ENCODE measurements at regions not wholly inside any gene's neighbourhood (a gene's known extent, or its start where the extent isn't known, plus 50 kb on each side); places are given as distances from the start of the nearest gene placed in this dataset.

DNA sequence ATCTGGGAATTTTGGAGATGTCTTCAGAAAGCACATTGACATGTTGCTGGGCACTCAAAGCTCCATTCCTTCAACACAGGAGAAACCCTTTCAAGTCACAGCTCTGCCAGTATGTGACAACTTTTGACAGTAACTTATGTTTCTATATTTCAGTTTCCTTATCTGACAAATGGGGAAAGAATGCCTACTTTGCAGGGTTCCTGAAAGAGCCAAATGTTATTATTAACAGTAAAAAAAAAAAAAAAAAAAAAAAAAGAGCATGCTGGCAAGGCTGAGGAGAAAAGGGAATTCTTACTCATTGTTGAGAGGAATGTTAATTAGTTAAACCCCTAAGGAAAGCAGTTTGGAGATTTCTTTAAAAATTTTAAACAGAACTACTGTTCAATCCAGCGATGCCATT is 272.5 kb upstream of the TGFBR2 start:
- CTCF ChIA-PET, result interaction anchor here (1.3 kb wide), 1 partner anchor 15 kb away, joined by 3 read pairs; no protein-coding TSS in a partner anchor
- TF ChIP-seq CTCF (IDR thresholded peaks at IDR 0.05; ENCODE audit: low read depth, low read length), result no peak
- DNase-seq (ENCODE audit: low read depth, low spot score), result no peak
- POLR2A ChIA-PET, result no interaction called here
- Histone ChIP-seq H3K27me3 (ENCODE audit: control insufficient read depth, insufficient read depth, low read length) (no peaks in the 10 kb centered on the region), H3K4me3 (ENCODE audit: low read depth, low read length) (no peak overlapping the region), H3K9me3 (ENCODE audit: control insufficient read depth, insufficient read depth, low read length) (no peaks in the 10 kb centered on the region), H3K27ac (ENCODE audit: low read depth, low read length) (no peak overlapping the region)

DNA sequence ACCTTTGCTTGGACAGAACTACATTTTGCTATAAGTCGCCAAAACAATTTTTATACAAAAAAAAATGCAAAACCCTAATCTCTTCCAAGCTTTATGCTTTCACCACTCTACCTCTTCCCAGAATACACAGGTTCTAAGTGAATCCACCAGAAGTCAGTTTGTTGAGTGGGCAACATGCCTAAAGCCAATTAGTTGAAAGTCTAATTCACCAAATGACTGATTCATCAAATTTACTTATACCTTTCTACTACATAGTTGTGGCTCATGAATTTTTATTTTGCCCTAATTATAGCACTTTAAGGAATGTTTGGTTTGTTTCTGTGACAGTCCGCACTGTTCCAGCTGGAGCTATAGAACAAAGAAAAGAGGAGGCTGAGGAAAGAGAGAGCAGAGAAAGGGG is 265.9 kb upstream of the TGFBR2 start:
- Histone ChIP-seq H3K27ac (ENCODE audit: low read depth, low read length) (no peak overlapping the region), H3K9me3 (ENCODE audit: control insufficient read depth, insufficient read depth, low read length) (no peaks in the 10 kb centered on the region), H3K4me3 (ENCODE audit: low read depth, low read length) (no peak overlapping the region), H3K27me3 (ENCODE audit: control insufficient read depth, insufficient read depth, low read length) (no peaks in the 10 kb centered on the region)
- TF ChIP-seq CTCF (IDR thresholded peaks at IDR 0.05; ENCODE audit: low read depth, low read length), result no peak
- CTCF ChIA-PET, result no interaction called here
- POLR2A ChIA-PET, result no interaction called here
- no peak for DNase-seq (ENCODE audit: low read depth, low spot score)

GRCh38 chr3:30341079-30341478 is 265.3 kb upstream of the TGFBR2 start:
- ChIA-PET POLR2A (no interaction called here), CTCF (no interaction called here)
- no peak for DNase-seq (ENCODE audit: low read depth, low spot score)
- no peak overlapping the region for H3K27ac ChIP-seq (ENCODE audit: low read depth, low read length)
- no peak for TF ChIP-seq CTCF (IDR thresholded peaks at IDR 0.05; ENCODE audit: low read depth, low read length)
- no peaks in the 10 kb centered on the region for H3K27me3 ChIP-seq (ENCODE audit: control insufficient read depth, insufficient read depth, low read length)
- no peaks in the 10 kb centered on the region for H3K9me3 ChIP-seq (ENCODE audit: control insufficient read depth, insufficient read depth, low read length)
- H3K4me3 ChIP-seq (ENCODE audit: low read depth, low read length), result no peak overlapping the region

DNA sequence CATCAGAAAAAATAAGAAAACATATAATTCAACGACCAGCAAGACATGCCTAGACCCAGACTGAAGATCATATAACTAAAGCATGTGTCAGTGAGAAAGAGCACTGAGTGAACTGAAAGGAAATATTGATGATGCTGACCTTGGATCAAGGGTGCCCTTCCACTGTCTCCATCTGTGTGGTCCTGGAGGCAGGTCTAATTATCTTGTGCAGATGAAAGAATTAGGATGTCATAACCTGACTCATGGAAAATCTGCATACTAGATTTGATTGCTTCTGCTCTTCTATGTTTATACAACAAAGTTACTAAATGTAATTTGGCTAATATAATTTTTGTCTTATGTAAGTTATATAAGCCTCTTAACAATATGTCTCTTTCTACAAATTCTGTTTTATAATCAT is 264.6 kb upstream of the TGFBR2 start:
- ChIA-PET POLR2A (interaction anchor here (0.7 kb wide), 1 partner anchor 27 kb away, joined by 5 read pairs; no protein-coding TSS in a partner anchor), CTCF (no interaction called here)
- no peak for DNase-seq (ENCODE audit: low read depth, low spot score)

More for the DNA sequence above, 264.6 kb upstream of the TGFBR2 start:
- no peak overlapping the region for H3K4me3 ChIP-seq (ENCODE audit: low read depth, low read length)
- H3K27me3 ChIP-seq (ENCODE audit: control insufficient read depth, insufficient read depth, low read length), result no peaks in the 10 kb centered on the region
- no peak overlapping the region for H3K27ac ChIP-seq (ENCODE audit: low read depth, low read length)
- H3K9me3 ChIP-seq (ENCODE audit: control insufficient read depth, insufficient read depth, low read length), result no peaks in the 10 kb centered on the region
- no peak for TF ChIP-seq CTCF (IDR thresholded peaks at IDR 0.05; ENCODE audit: low read depth, low read length)

Measured in AG04450 (cell line).